ENCODE measurements at regions not wholly inside any gene's neighbourhood (a gene's known extent, or its start where the extent isn't known, plus 50 kb on each side); places are given as distances from the start of the nearest gene placed in this dataset.

DNA sequence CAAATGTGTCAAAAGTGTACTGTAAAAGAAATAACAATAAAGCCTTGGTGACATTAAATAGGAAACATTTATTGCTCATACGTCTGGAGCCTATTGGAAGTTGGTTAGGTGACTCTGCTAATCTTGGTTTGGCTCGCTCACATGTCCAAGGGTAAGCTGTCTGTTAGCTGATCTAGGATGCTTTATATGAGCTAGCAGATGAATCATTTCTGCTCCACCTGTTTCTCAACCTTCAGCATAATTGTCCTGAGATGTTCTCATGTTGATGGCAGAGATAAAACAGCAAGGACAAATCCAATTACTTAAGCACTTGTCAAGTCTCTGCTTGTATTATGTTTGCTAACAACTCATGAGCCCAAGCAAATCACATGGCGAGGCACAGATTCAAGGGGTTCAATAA is 56.0 kb upstream of the CD53 start:
- DNase-seq (ENCODE audit: low spot score): no peak

- DNase-seq (ENCODE audit: low spot score): no peak
These were observed 61.4 kb upstream of the CD53 start for GRCh38 chr1:110811529-110811928.

- no peak for DNase-seq (ENCODE audit: low spot score)
These were observed 72.9 kb upstream of the CD53 start for GRCh38 chr1:110800079-110800478.

DNA sequence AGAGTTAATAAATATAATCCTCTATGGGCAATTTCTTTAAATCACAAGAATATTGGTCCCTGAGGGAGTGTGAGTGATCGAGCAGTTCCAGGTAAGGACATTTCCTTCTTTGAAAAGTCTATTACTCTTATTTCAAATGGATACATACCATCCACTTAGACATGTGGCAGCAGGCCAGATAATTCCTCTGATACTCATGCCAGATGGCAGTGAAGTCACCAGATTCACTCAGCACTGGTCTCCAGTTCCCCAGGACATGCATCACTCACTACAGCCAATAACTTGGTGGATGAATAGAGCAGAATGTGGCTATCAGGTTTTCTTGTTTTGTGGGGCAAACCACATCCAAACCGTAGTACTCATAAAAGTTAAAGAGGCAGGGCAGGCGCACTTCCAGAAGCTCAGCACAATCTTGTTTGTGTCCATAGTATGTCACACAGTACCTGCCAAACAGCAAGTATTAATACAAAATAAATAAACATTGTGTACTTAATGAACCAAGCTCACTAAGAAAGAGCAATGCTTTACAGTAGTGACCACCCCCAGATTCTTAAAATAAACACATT is 74.2 kb upstream of the CD53 start:
- DNase-seq (ENCODE audit: low spot score): no peak

GRCh38 chr1:110788673-110789072 is 84.3 kb upstream of the CD53 start:
- no peak for DNase-seq (ENCODE audit: low spot score)

DNA sequence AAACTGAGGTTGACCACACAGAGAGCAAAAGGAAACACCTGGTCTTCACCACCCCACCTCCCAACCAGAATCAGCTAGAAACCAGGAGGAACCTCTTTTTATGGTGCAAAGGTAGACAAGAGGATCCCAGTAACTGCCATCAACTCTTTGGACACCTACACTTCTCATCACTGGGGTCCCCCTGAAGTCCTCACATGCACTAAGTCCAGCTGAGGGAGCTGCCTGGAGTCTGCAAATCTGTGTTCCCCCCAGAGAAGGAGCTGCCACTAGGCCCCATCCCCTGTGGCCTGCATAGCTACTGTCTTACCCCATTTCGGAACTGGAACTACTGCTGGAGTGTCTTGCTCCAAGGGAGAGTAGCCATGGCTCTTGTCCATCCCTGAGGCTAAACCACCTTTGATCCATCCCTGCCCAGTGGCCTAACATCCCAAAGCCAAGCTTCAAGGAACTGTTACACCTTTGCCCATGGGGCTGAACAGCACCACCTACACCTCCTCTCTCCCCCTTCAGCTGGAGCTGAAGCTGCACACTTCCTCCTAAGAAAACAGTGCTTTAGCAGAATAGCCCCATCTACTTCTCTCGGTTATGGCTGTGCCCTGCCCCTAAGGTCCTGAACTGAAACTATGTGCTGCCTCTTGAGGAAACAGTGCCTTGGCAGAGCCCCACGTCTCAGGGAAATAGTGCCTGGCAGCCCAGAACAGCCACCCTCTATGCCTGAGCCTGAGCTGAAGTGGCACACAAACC is 85.4 kb upstream of the CD53 start:
- peak; percentile 20 for DNase-seq (ENCODE audit: low spot score)

- no peak for DNase-seq (ENCODE audit: low spot score)
These were observed 86.1 kb upstream of the CD53 start for GRCh38 chr1:110786802-110787327.

DNA sequence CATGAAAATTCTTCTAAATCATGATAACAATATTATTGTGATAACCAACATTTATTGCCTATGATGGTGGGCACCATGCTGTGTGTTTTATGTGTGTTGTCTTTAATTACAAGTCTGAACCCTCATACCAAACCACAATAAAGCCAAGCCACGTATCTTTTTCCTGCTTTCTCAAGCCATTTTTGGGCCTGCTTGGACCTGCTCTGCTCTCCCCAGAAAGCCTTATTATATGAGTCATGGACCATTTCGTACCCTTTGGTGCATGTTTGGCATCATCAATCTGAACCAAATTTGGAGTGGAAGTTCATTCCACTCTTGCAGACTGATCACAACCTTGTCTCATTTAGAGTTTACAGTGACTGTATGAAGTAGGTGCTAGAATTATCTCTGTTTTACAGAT is 87.3 kb upstream of the CD53 start:
- DNase-seq (ENCODE audit: low spot score): no peak

DNA sequence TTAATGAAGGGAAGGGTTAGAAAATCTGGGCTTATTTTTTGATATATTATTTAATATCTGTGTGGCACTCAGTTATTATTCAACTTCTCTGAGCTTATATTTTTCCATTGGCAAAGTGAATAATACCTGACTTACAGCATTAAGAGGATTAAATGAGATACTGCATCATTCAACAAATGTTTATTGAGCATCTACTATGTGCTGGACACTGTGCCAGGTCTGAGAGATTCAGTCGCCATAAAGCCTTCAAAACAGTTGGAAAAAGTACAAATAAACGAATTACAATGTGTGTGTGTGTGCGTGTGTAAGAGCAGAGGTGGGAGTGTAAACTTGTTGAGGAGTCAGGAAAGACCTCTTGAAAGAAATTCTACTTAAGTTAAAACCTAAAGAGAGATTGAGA is 87.9 kb upstream of the CD53 start:
- DNase-seq (ENCODE audit: low spot score): no peak

DNA sequence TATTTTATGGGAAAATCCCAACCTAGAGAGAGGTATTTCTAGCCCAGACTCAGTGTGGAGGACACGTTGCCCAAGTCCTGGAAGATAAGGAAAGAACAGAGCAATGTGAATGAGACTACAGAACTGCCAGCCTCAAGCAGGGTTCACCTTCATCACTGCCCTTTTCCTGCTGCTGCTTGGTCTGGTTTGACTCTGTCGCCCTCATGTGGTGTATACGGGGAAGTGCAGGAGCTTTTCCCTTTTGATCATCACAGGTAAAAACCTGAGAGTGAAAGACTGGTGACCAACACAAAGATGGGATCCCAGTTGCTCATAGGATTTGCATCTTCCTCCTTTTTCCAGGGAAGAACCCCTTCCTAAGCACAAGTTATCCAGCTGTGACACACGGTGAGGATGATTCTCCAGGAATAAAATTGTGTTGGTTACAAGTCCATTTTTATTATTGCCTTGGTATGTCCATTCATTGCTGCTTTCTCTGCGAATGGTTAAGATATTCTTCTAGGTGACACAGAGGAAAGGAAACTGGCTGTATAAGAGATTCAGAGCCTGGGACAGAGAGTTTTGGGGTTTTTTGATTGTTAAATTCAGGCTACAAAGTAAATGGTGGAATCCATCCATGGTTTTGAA is 89.5 kb upstream of the CD53 start:
- peak; percentile 69 for DNase-seq (ENCODE audit: low spot score)

- no peak for DNase-seq (ENCODE audit: low spot score)
These were observed 91.4 kb upstream of the CD53 start for GRCh38 chr1:110781525-110781924.

DNA sequence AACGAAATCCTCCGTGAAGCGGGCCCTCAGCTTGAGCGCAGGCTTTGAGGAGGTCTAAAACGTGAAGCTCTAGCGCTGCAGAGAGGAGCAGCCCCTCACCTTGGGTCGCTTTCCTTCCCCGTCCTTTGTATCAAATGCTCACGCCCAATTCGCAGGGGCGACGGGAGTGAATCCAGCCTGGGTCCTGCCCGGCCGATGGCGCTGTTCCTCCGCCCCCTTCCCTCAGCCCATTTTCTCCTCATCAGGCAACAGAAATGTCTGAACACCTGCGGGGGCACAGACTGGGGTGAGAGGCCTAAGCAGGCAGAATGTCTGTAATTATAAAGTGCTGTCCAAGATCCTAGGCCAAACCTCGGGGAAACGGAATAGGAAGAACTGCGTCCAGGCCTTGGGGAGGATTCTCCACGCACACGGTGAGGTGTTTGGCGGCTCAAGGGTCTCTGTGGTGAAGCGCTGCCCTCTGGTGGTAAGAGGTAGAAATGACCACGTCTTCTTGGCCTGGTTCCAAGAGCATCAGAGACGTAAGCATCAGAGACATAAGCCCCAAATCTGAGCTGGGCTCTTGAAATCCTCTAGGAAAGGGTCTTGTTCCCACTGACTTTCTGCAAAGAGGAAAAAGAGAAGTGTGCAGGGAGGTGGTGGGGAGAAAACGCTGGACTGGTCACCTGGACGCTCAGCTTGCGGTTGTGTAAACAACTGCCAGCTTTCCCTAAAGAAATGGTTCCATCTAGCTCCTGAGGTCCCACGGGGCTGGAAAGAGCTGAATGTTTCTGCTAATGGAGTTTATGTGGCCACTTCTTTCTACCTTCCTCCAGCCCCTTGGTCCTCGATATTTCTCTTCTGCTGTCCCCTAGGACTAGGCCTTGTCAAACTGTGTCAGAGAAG is 92.1 kb upstream of the CD53 start:
- peak; percentile 77 for DNase-seq (ENCODE audit: low spot score)

GRCh38 chr1:110779636-110780035 is 93.3 kb upstream of the CD53 start:
- DNase-seq (ENCODE audit: low spot score): no peak

DNA sequence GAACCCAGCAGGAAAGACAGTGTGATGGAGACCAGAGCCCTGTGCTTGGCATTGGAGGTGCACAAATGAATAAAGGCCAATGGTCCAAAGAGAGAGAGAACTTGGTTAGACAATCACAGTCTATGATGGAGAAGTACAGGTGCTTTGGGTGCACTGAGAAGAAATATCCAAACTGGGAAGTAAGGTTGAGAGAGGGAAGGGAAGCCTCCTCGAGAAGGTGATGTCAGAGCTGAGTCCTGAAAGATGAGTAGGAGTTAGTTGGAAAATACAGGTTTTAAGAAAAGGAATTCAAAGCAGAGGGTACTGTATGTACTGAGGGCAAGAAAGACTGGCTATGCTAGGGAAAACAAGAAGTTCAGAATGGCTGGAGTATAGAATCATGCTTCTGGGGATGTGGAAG is 94.1 kb upstream of the CD53 start:
- no peak for DNase-seq (ENCODE audit: low spot score)

DNA sequence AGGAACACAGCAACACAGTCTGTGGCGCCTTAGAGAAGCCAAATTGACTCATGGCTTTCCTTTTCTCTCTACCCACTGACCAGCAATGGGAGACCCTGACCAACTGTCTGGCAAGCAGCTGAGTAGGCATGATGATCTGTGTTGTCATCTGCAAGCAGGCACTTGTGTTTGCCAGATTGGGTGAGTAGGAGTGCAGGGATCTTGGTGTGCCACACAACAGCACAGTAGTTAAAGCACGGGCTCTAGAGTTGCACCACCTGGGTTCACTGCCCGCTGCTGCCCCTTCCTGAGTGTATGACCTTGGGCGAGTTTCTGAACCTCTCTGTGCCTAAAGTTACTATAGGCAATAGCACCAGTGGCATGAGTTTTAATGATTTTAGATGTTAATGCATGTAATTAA is 95.7 kb upstream of the CD53 start:
- DNase-seq (ENCODE audit: low spot score): no peak

- DNase-seq (ENCODE audit: low spot score): no peak
These were observed 98.5 kb upstream of the CD53 start for GRCh38 chr1:110774398-110774797.

DNA sequence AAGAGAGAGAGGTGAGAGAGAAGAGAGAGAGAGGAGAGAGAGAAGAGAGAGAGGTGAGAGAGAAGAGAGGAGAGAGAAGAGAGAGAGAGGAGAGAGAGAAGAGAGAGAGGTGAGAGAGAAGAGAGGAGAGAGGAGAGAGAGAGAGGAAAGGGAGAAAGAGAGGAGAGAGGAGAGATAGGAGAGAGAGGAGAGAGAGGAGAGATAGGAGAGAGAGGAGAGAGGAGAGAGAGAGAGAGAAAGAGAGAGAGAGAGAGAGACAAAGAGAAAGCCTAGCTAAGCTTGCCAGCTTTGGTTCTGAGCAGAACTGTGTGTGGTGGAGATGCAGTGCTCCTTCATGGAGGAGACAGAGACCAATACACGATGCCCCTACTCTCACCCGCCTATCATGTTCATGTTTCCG is 99.1 kb upstream of the KCNA3 start:
- no peak for DNase-seq (ENCODE audit: low spot score)

DNA sequence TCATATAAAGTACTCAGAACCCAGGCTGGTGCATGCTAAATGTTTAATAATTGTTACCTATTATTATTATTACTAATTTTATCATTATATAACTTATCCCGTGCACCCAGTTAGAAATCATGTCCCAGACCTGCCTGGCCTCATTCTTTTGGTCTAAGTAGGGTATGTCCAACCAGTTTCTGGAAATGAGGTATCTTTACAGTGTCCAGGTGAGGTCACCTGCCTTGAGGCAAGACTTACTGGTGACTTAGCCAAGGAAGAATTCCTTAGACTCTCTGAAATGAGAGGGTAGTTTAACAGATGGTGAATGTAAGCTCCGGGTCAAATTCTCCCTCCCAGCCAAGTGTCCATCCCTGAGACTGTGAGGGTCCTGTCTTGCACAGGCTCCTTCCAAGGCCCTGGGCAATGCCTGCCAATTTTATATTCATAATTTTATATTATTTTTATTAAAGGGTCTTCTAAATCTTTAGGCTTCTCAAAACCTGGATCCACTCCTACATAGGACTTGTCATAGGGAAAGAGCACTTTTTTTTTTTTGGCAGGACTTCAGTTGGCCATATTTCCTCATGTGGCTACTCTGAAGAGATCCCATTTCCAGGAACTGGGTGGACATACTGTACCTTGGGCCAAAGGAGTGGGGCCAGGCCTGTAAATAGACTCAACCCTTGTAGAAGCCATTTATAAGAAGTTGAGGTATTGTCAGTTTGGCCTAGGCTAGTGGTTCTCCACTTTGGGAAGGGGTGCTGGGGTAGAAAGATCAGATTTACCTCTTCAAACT is 96.7 kb upstream of the KCNA3 start:
- no peak for DNase-seq (ENCODE audit: low spot score)

GRCh38 chr1:110770832-110771231 is 96.1 kb upstream of the KCNA3 start:
- no peak for DNase-seq (ENCODE audit: low spot score)

- DNase-seq (ENCODE audit: low spot score): no peak
These were observed 93.9 kb upstream of the KCNA3 start for GRCh38 chr1:110768605-110769004.

GRCh38 chr1:110766336-110766647 is 91.6 kb upstream of the KCNA3 start:
- no peak for DNase-seq (ENCODE audit: low spot score)
